ENCODE measurements at regions not wholly inside any gene's neighbourhood (a gene's known extent, or its start where the extent isn't known, plus 50 kb on each side); places are given as distances from the start of the nearest gene placed in this dataset.

- Histone ChIP-seq H3K4me3 (no peak overlapping the region), H3K4me1 (replicated peaks in 1 of 2; ENCODE audit: control insufficient read depth in 2 of 2, insufficient read depth in 2 of 2, low read length in 2 of 2) (no peaks in the 10 kb centered on the region), H3K36me3 (ENCODE audit: control insufficient read depth, insufficient read depth, low read length) (no peaks in the 10 kb centered on the region), H3K79me2 (ENCODE audit: control insufficient read depth, insufficient read depth, low read length) (no peaks in the 10 kb centered on the region), H2AFZ (ENCODE audit: low read depth, low read length) (no peak overlapping the region), H3K4me2 (ENCODE audit: insufficient read depth, low read length) (no peak overlapping the region), H3K9ac (ENCODE audit: insufficient read depth in 1 of 2, low read depth in 2 of 2, low read length in 2 of 2) (no peak overlapping the region), H3K9me3 (replicated peaks; ENCODE audit: control insufficient read depth, insufficient read depth, low read depth, low read length) (no peaks in the 10 kb centered on the region), H4K20me1 (replicated peaks; ENCODE audit: control insufficient read depth, insufficient read depth, low read length) (no peaks in the 10 kb centered on the region), H3K27ac (ENCODE audit: extremely low read depth, low read depth, low read length) (no peak overlapping the region), H3K27me3 (ENCODE audit: control insufficient read depth in 2 of 2, insufficient read depth in 2 of 2, low read length in 2 of 2) (no peaks in the 10 kb centered on the region), H3K9me1 (ENCODE audit: control insufficient read depth, insufficient read depth, low read length) (no peaks in the 10 kb centered on the region)
- 0% methylated on average over 4 of the region's 4 CpGs for WGBS (ENCODE audit: insufficient coverage, low coverage, missing lambda C conversion rate)
- intact Hi-C loops (cut with micrococcal nuclease) (no loop called here), in situ Hi-C loops (cut with MboI) (no loop called here)
- POLR2A ChIA-PET, result no interaction called here
- no peak for TF ChIP-seq SMARCA4 (IDR thresholded peaks at IDR 0.05)
- TF ChIP-seq, protein P1, sequence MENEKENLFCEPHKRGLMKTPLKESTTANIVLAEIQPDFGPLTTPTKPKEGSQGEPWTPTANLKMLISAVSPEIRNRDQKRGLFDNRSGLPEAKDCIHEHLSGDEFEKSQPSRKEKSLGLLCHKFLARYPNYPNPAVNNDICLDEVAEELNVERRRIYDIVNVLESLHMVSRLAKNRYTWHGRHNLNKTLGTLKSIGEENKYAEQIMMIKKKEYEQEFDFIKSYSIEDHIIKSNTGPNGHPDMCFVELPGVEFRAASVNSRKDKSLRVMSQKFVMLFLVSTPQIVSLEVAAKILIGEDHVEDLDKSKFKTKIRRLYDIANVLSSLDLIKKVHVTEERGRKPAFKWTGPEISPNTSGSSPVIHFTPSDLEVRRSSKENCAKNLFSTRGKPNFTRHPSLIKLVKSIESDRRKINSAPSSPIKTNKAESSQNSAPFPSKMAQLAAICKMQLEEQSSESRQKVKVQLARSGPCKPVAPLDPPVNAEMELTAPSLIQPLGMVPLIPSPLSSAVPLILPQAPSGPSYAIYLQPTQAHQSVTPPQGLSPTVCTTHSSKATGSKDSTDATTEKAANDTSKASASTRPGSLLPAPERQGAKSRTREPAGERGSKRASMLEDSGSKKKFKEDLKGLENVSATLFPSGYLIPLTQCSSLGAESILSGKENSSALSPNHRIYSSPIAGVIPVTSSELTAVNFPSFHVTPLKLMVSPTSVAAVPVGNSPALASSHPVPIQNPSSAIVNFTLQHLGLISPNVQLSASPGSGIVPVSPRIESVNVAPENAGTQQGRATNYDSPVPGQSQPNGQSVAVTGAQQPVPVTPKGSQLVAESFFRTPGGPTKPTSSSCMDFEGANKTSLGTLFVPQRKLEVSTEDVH (IDR thresholded peaks at IDR 0.05; ENCODE audit: low read depth, partially characterized antibody), result no peak
- no peak for TF ChIP-seq EGR1 (conservative IDR thresholded peaks at IDR 0.05)
- TF ChIP-seq RBM39 (optimal IDR thresholded peaks at IDR 0.05; ENCODE audit: low read depth, low read length), result no peak
- no peak for TF ChIP-seq HDAC1 (IDR thresholded peaks at IDR 0.05)
- no peak for TF ChIP-seq ARNT (IDR thresholded peaks at IDR 0.05)
- TF ChIP-seq RBM17 (IDR thresholded peaks at IDR 0.05; ENCODE audit: borderline replicate concordance, low read depth, low read length), result no peak
- no peak for TF ChIP-seq RFX7 (CRISPR knock-in tag; IDR thresholded peaks at IDR 0.05)
- TF ChIP-seq POLR3G (IDR thresholded peaks at IDR 0.05; ENCODE audit: extremely low read depth, insufficient read length, insufficient replicate concordance), result no peak
- no peak for TF ChIP-seq ZNF41 (CRISPR knock-in tag; conservative IDR thresholded peaks at IDR 0.05)
- TF ChIP-seq CBX2 (IDR thresholded peaks at IDR 0.05; ENCODE audit: insufficient read depth, low read length, poor library complexity, severe bottlenecking), result no peak
- ATAC-seq (no peak), DNase-seq (ENCODE audit: extremely low read depth in 1 of 4, low spot score in 3 of 4) (no peak), FAIRE-seq (no peak)
- BruUV-seq (replicated peaks), result no TSS peak
- CTCF ChIA-PET (ENCODE audit: low intra/inter-chr PET ratio), result no interaction called here
Observed at GRCh38 chr4:12932203-12932788, 551.8 kb downstream of the RAB28 start.

All from K562 (cell line).